ENCODE measurements at regions not wholly inside any gene's neighbourhood (a gene's known extent, or its start where the extent isn't known, plus 50 kb on each side); places are given as distances from the start of the nearest gene placed in this dataset.

- TF ChIP-seq CTCF (IDR thresholded peaks at IDR 0.05) (no peak), POLR2A (IDR thresholded peaks at IDR 0.05) (no peak)
Measured at GRCh38 chr3:95335517-95335916, 1272.7 kb downstream of the NSUN3 start.
